GM21515 (cell line): ENCODE measurements at regions not wholly inside any gene's neighbourhood (a gene's known extent, or its start where the extent isn't known, plus 50 kb on each side); places are given as distances from the start of the nearest gene placed in this dataset.
"Not testable (repeated sequence)": the region's sequence is repeated elsewhere in the genome, so short reads cannot be mapped to it uniquely, and the experiment has no call there.

ENCODE experiments used
- ATAC-seq: cut with Tn5 transposase; IDR thresholded peaks from one replicate; pipeline ENCODE4 v1.9.1; 2021; ENCODE audit not compliant: unreplicated experiment

GRCh38 chrX:7542587-7543380 lies 300.2 kb upstream of the VCX start:
- no peak for ATAC-seq

GRCh38 chrX:7522860-7523259 lies 320.1 kb upstream of the VCX start:
- ATAC-seq: no peak

DNA sequence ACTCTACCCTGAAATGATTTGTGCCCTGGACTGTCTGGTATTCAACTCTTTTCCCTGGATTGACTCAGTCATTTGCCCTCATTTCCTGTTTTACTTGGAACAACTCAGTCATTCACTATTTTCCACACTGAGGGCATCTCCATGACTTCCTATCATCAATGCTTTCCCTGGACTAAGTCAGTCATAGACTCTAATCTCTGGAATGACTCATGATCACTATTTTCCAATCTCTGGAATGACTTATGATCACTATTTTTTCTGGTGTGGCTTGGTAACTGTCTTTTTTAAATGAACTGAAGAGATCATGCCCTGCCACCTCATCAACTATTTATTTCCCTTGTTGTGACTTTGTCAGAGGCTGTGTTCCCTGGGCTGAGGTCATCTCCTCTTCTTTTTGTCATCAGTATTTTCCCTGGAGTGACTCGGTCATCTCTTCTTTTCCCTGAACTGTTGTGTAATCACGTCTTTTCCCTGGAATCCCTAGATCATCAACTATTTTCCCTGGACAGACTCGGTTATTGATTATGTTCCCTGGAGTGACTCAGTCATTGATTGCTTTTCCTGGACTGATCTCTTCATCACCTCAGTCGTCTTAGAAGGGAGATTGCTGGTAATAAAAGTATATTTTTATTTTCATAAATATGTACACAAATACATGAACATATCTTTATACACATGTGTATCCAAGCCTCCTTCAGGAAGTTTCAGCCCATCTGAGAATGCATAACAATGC lies 327.1 kb upstream of the VCX start:
- ATAC-seq: no peak

DNA sequence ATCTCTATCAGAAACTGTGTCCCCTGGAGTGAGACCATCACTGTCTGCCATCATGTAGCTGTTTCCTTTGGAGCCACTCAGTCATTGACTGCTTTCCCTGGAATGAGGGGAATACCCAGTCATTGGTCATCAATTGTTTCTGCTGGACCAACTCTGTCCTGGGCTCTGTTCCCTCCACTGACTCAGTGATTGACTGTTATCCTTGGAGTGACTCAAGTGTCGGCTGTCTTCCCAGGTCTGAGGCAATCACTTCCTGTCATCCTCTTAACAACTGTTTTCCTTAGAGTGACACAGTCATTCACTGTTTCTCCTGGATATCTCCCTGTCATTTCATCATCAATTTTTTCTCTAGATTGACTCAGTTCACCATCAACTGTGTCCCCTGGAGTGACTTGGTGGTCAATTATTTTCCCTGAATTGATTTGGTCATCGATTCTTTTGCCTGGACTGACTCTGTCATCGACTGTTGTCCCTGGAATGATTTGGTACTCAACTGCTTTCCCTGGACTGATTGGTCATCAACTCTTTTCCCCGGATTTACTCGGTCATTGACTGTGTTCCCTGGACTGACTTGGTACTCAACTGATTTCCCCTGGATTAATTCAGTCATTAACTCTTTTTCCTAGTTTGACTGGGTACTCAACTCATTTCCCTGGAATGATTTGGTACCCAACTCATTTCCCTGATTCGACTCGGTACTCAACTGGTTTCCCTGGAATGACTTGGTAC lies 327.9 kb upstream of the VCX start:
- ATAC-seq: no peak

- ATAC-seq: no peak
Observed at GRCh38 chrX:7512845-7513244, 330.1 kb upstream of the VCX start.

DNA sequence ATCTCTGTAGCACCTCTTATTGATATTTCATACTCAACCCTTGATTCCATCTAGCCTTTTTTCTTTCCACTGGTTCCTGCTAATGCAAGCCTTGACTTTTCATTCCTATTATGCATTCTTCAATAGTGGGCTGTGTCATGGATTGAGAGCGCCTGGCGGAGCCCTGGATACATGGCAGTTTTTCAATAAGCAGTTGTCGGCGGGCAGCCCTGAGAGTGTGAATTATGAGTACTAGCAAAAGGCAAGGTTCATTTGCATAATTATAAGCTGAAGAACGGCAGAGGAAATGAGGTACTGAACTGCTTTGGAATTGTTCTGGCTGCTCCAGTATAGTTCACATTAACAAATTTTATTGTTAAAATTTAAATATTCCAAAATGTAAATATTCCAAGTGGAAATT lies 339.7 kb upstream of the VCX start:
- no peak for ATAC-seq

GRCh38 chrX:7500386-7500785 lies 342.6 kb upstream of the VCX start:
- ATAC-seq: no peak

DNA sequence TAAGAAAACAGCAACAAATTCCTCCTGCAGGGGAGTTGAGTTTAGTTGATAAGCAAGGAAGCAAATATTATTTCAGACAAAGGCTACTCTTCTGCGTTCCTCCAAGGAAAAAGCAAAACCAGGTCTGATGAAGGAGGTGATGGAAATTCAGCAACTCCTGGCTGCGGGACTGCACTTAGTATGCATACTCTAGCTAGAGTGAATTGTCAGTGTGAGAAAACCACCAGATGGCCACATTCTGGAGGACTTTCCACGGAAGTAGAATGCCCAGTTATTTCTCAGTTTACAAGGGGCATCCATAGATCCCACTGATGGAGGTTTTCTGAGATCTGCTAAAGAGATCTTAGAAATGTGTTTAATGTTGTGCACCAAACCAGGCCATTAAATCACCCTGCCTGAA lies 338.6 kb upstream of the PUDP start:
- no peak for ATAC-seq

DNA sequence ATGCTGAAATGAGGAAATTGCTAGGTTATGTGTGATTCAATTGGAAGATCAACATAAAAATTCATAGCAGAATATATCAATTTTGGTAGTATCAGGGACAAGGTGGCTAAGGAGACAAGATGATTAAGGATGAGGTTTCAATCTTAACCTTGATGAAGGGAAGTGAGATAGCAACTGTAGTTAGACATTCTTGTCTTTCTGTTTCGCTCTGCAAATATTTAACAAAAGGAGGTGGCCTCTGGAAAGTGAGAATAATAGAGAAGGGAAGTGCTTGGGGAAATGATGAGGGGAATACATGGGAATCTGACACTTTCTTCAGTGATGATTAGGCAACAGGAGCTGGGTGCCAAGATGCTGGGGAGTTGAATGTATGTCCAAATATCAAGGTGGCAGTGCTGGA lies 337.1 kb upstream of the PUDP start:
- ATAC-seq: no peak

DNA sequence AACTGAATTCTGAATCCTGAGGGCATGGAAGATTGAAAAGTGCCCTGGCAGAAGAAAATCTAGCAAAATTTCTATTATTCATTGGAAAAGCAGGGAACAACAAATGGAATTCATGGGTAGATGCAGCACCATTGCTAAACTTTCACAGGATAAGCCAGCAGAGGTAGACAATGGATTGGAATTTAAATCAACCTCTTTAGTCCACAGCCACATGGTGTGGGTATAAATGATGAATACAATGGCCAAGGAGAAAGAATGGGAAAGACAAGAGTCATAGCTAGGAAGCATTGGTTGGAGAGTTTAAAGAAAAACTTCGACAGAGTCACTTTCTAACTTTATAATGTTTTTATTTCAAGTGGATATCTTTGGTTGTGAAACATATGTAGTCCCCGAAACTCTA lies 332.8 kb upstream of the PUDP start:
- no peak for ATAC-seq

GRCh38 chrX:7462110-7462509 lies 314.2 kb upstream of the PUDP start:
- ATAC-seq: no peak

DNA sequence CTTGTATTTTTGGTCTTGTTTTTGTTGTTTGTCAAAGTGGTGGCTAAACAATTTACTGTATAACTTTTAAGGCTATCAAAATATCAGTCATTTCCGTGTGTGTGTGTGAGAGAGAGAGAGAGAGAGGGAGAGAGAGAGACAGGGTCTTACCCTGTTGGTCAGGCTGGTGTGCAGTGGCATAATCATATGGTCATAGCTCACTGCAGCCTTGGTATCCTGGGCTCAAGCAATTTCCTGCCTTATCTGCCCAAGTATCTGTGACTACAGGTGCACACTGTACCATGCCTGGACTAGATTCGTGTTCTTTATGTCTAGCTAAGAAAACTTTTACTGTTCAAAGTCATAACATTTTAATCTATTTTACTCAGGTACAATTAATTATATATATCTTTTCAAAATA lies 313.1 kb upstream of the PUDP start:
- not testable (repeated sequence) for ATAC-seq

GRCh38 chrX:7447801-7448499 lies 300.0 kb upstream of the PUDP start:
- no peak for ATAC-seq

DNA sequence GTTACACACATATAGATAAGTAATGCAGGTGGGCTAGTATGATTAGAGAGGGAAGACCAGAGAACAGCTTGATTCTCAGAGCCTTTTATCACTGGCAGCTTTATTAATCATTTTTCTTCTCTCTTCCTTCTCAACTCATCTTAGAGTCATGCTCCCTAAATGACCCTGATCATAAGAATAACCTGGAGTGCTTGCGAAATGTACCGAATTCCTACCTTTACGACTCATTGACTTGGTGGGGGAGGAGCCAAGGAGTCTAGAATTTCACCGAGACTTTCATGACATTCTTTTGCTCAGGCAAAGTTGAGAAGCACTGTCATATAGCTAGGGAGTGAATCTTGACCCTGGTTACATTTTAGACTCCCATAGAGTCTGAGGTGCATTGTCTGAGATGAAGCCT lies 298.9 kb upstream of the PUDP start:
- no peak for ATAC-seq

- no peak for ATAC-seq
Observed at GRCh38 chrX:7444967-7445366, 297.0 kb upstream of the PUDP start.

DNA sequence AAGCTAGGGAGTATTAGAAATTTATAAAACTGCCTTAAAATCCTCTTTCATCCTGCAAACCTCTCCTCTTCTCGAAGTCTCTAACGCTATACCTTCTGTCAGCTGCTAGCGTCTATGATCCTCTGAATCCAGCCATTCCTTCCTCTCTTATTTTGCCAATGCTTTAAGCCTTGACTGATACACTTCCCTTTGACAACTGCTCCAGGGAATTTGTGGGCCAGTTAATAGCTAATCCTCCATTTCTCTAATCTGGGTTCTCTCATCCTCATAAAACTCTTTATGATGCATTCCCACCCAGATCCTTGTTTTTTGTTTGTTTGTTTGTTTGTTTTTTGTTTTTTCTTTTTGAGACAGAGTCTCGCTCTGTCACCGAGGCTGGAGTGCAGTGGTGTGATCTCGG lies 293.6 kb upstream of the PUDP start:
- ATAC-seq: no peak

DNA sequence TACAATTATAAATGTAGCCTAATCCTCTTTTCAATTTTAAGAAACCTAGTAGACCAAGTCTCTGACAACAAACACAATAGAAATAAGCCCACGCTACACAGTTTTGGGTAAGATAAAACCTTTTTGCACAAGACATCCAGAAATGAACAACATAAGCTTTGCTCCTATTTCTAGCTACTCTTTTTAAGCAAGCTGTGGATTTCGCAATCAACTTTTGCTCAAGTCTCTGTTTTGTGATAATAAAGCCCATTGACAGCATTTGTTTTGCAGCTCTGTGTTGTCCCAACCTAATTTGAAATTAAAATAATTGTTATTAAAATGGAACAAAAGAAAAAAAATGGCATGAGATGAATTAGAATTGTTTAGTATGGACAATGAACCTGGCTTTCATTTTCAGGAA lies 287.9 kb upstream of the PUDP start:
- no peak for ATAC-seq

DNA sequence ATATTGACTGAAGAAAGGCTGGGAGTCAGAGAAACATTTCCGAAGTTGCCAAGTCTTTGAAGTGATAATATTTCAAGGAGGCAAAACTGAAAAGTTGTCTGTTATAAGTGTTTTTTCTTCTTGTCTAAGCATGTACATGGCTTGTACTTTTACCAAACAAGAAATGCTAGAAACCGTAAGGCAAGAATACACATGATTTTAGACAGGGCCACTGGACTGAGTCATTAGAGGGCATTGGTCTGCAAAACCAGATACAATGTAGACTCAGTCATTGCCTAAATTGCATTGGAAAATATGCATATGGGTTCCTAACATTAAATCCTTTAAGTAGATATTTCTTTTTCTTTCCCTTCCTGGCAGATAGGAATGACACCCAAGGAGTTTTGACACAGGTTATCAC lies 284.9 kb upstream of the PUDP start:
- ATAC-seq: no peak

- ATAC-seq: no peak
Observed at GRCh38 chrX:7420717-7421116, 272.8 kb upstream of the PUDP start.

- ATAC-seq: no peak
Observed at GRCh38 chrX:7414753-7415152, 266.8 kb upstream of the PUDP start.

DNA sequence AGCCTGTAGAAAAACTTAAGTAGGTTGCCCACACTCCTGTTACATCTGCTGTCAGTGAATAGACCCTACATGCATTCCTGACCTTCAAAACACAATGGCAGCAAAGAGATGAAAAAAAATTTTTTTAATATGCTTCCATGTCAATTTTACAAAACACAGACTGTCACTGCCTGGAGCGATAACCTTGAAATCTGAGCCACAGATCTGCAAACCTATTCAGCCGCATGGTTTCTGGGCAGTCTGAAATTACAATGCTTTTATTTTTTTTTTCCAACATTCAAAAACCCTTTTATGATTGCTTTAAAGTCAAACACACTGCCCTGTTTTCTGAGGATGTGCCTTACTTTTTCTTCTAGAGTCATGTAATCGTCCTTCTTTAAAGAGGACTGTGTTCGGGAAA lies 264.9 kb upstream of the PUDP start:
- no peak for ATAC-seq
